Spinal cord (tissue), 9 donors: ENCODE measurements at regions not wholly inside any gene's neighbourhood (a gene's known extent, or its start where the extent isn't known, plus 50 kb on each side); places are given as distances from the start of the nearest gene placed in this dataset.

ENCODE experiments used
- DNase-seq, 6 donors: peaks; one replicate each; pipeline versions ENCODE4 v3.0.0 to v3.0.0-alpha.2; 2013 to 2015; ENCODE audit warnings: low spot score in 6 of 6, low read depth in 4 of 6
- H3K27ac ChIP-seq: one replicate; pipeline ENCODE4 v1.5.1; 2013; ENCODE audit warnings: low read depth, low read length, control low read depth
- H3K27me3 ChIP-seq: one replicate; pipeline ENCODE4 v1.6.1; 2013; ENCODE audit warnings: low read length; ENCODE audit not compliant: control insufficient read depth, insufficient read depth
- H3K36me3 ChIP-seq: one replicate; pipeline ENCODE4 v1.6.1; 2013; ENCODE audit warnings: low read length; ENCODE audit not compliant: control insufficient read depth, insufficient read depth
- H3K4me1 ChIP-seq: one replicate; pipeline ENCODE4 v1.6.1; 2013; ENCODE audit warnings: low read length; ENCODE audit not compliant: control insufficient read depth, insufficient read depth
- H3K4me3 ChIP-seq: one replicate; pipeline ENCODE4 v1.5.1; 2013; ENCODE audit warnings: low read depth, low read length, control low read depth
- H3K9me3 ChIP-seq: one replicate; pipeline ENCODE4 v1.6.1; 2013; ENCODE audit warnings: low read length; ENCODE audit not compliant: control insufficient read depth, insufficient read depth
- WGBS: methylation state at CpG from one replicate; pipeline ENCODE4 v1.1.5; 2013; ENCODE audit warnings: missing lambda C conversion rate; ENCODE audit not compliant: insufficient coverage; 5-methylcytosine and 5-hydroxymethylcytosine counted together
- donor health status: healthy.

DNA sequence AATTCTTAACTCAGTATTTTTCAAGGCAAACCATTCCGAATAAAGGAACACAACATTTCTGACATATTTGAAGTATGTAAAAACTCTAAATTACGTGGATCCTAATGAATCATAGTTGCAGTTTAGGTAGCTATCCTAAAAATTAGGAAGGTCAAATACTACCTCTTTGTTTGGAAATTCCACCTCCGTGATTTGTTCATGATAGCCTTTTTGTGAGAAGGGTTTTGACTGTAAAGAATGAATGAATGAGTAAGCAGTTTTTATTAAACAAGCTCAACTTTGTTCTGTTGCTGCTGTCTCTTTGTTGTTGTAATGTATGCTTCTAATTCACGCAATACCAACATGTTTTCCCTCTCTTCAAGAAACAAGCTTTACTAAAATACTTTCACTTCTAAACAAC, 840.4 kb downstream of the USP25 start:
- H3K36me3 ChIP-seq = no peaks in the 10 kb centered on the region
- no peak overlapping the region for H3K4me3 ChIP-seq
- peak overlapping the region; percentile 40 for H3K27ac ChIP-seq
- WGBS = 40% methylated on average over 1 of the region's 4 CpGs
- DNase-seq = no peak
- H3K9me3 ChIP-seq = no peaks in the 10 kb centered on the region
- no peaks in the 10 kb centered on the region for H3K27me3 ChIP-seq
- no peaks in the 10 kb centered on the region for H3K4me1 ChIP-seq

DNA sequence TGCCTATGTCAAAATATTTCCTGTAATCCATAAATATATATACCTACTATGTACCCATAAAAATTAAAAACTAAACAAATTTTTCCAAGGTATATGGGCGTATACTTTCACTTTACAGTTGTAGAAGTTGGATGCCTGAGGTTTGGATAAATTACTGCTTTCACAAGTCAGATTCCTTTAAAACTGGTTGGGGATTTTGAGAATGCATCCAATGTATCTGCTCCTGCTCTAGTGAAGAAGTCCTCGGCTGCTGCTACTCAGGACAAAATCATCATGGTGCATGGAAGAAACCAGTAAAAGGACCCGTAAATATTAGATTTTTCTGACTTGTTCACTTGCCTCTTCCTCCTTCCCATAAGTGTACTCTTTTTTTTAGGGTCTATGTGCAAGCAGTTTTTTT, 841.1 kb downstream of the USP25 start:
- Histone ChIP-seq H3K9me3 (no peaks in the 10 kb centered on the region), H3K36me3 (no peaks in the 10 kb centered on the region), H3K4me1 (no peaks in the 10 kb centered on the region), H3K4me3 (no peak overlapping the region), H3K27ac (no peak overlapping the region), H3K27me3 (no peaks in the 10 kb centered on the region)
- WGBS = no CpG with 5 or more reads among the region's 3 CpGs
- DNase-seq = no peak

DNA sequence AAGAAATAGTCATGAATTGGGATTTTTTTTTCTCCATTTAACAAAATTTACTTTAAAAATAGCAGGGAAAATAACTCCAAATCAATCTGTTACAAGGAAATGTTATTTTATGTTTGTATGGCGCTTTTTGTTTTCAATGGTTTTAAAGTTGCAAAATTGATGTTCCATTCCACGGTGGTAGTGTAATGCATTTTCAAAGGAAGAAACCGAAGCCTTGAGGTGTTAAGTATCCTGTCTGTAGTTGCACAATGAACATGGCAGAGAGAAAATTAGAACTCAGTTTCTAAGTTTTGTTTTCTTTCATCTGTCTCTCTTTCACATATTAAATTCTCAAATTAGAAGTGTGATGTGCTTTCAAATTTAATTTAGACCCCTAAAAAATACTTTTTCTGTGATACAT, 841.8 kb downstream of the USP25 start:
- Histone ChIP-seq H3K4me1 (no peaks in the 10 kb centered on the region), H3K36me3 (no peaks in the 10 kb centered on the region), H3K4me3 (no peak overlapping the region), H3K9me3 (no peaks in the 10 kb centered on the region), H3K27ac (no peak overlapping the region), H3K27me3 (no peaks in the 10 kb centered on the region)
- DNase-seq = no peak
- WGBS = no CpG with 5 or more reads among the region's 3 CpGs

DNA sequence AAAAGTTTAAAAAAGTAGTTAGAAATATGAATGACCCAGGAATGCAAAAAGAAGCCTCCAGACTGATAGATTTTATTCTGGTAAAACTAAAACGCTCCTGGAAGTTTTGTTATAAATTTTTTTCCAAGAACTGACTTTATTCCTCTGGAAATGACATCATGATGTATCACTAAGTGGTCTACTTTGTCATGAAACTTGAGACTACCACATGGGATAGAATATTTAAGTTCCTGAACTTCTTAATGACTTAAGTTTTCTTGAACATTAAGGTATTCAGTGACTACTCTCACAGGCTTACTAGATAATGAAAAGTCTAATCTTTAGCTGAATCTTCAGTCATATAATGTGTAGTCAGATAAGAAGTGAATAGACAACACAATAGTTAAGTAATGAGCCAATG, 842.2 kb downstream of the USP25 start:
- no peaks in the 10 kb centered on the region for H3K9me3 ChIP-seq
- H3K4me1 ChIP-seq = no peaks in the 10 kb centered on the region
- DNase-seq = no peak
- no peak overlapping the region for H3K4me3 ChIP-seq
- no CpG with 5 or more reads among the region's 1 CpG for whole genome bisulfite sequencing
- H3K27ac ChIP-seq = no peak overlapping the region
- H3K27me3 ChIP-seq = no peaks in the 10 kb centered on the region
- H3K36me3 ChIP-seq = no peaks in the 10 kb centered on the region

DNA sequence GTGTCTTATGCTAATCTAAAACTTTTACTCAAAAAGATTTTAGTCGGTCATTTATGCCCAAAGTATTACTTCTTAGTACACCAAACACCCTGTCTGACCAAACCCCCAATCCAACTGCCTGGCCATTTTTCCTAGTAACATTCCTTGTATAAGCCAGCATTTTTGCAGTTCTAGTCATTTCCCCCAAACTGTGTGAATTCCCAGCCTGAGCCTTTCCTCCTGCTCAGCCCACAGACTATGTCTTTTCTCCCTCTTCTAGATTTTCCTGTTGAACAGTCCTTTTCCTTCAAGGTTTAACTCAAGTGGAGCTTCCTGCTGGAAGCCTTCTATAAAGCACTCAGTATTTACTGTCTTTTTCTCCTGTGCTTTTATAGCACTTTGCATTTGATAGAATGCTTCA, 843.8 kb downstream of the USP25 start:
- Histone ChIP-seq H3K27ac (no peak overlapping the region), H3K4me3 (no peak overlapping the region), H3K36me3 (no peaks in the 10 kb centered on the region), H3K27me3 (no peaks in the 10 kb centered on the region), H3K9me3 (no peaks in the 10 kb centered on the region), H3K4me1 (no peaks in the 10 kb centered on the region)
- 86% methylated on average over 1 of the region's 1 CpG for WGBS
- no peak for DNase-seq

DNA sequence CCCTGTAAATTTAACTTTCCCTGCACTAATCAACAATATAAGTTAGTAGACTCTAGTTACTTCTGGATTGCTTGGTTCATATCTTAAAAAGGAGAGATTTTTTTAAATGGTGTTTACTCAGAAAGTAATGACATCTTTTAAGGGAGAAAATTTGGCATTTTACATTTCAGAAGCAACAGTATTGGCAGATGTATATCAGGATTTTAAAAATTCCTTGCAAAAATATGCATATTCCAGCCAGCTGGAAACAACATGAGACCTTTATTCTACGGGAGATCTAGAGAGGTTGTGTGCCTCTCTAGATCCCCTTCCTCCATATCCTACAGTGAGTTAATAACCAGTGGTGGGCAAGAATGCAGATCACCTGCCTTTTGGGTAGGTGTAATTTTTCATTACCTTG, 848.2 kb downstream of the USP25 start:
- Histone ChIP-seq H3K36me3 (no peaks in the 10 kb centered on the region), H3K9me3 (no peaks in the 10 kb centered on the region), H3K4me3 (no peak overlapping the region), H3K27me3 (no peaks in the 10 kb centered on the region), H3K4me1 (no peaks in the 10 kb centered on the region), H3K27ac (peak overlapping the region; percentile 13)
- WGBS = no CpG with 5 or more reads among the region's 1 CpG
- DNase-seq = no peak

DNA sequence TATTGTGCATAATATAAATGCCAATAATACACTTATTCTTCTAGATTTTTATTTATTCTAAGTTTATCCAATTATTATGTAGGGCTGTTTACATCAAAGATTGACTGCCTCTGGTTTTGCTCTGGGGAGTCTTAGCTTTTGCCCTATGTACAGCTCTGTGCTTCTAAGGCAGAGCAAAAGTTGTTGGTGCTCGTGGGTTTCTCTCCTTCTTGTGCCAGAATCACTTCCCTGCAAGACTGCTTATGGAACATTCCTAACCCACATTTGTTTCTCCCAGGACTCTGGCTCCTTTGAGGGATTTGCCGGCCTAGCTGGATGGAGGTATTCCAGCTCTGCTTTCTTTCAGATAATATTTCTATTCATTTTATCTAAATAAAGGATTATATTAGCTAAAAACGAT, 849.1 kb downstream of the USP25 start:
- no CpG with 5 or more reads among the region's 3 CpGs for WGBS
- H3K27ac ChIP-seq = peak overlapping the region; percentile 70
- peak in 2 of 6 donors; percentile 58 to 59 for DNase-seq
- H3K36me3 ChIP-seq = no peaks in the 10 kb centered on the region
- no peak overlapping the region for H3K4me3 ChIP-seq
- H3K4me1 ChIP-seq = no peaks in the 10 kb centered on the region
- no peaks in the 10 kb centered on the region for H3K9me3 ChIP-seq
- H3K27me3 ChIP-seq = no peaks in the 10 kb centered on the region

DNA sequence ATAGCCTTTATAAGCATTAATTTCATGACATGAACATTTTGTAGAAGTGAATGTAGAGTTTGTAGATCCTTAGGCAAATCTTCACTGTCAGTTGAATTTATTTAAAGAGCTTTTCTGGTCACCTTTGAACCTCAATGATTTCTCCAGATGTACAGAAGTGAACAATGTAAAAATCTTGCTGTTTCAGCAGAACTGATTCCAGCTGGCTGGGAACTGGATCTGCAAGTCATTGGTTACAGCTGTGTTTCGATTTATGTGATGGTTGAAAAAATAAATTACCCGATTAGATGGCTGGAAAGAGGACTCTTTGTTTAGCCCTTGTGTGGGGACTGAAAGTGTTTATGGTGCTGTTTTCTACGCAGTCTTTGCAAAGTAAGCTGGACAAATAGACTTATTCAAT, 849.8 kb downstream of the USP25 start:
- Histone ChIP-seq H3K4me1 (no peaks in the 10 kb centered on the region), H3K9me3 (no peaks in the 10 kb centered on the region), H3K36me3 (no peaks in the 10 kb centered on the region), H3K27me3 (no peaks in the 10 kb centered on the region), H3K27ac (peak overlapping the region; percentile 70), H3K4me3 (no peak overlapping the region)
- 22% methylated on average over 1 of the region's 3 CpGs for WGBS
- DNase-seq = peak in 5 of 6 donors; percentile 62 to 91 (median 67)

DNA sequence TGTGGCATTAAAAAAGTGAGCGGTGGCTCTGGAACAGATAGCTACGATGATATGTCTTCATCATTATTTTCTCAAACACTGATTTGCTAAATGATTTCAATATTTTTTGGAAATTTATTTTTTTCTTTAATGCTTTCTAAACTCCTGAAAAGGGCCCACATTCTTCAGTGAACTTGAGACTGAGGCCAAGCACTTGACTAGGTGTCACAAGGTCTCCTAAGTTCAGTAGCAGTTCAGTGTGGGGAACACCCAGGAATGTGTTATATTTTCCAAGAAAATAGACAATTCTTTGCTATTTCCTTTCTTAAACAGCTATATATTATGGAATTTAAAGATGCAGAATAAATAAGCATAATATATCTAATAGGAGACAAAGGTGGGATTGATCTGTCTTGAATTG, 850.9 kb downstream of the USP25 start:
- Histone ChIP-seq H3K27me3 (no peaks in the 10 kb centered on the region), H3K4me1 (no peaks in the 10 kb centered on the region), H3K36me3 (no peaks in the 10 kb centered on the region), H3K9me3 (no peaks in the 10 kb centered on the region), H3K27ac (peak overlapping the region; percentile 70), H3K4me3 (no peak overlapping the region)
- WGBS = no CpG with 5 or more reads among the region's 2 CpGs
- no peak for DNase-seq

DNA sequence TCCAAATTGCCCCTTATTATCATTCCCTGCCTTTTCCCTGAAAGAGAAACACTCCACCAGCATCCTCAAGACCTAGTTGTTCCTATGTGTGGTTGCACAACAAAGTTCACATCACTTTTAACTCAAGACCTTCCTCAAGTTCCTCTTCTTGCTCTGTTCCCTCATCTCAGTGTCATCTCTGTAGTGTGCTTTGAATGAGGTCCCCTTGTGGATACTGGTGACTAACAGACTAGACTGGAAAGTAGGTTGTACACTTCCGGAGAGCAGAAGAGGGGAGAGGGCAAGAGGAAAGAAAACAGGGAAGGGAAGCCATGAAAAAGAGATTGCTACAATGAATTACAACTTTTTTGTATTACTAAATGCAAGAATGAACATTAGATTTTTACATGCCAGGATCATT, 853.8 kb downstream of the USP25 start:
- no peak overlapping the region for H3K27ac ChIP-seq
- H3K4me1 ChIP-seq = peaks cover 10% of the 10 kb centered on the region
- no peak overlapping the region for H3K4me3 ChIP-seq
- H3K9me3 ChIP-seq = no peaks in the 10 kb centered on the region
- no peak for DNase-seq
- no peaks in the 10 kb centered on the region for H3K36me3 ChIP-seq
- no CpG with 5 or more reads among the region's 1 CpG for WGBS
- H3K27me3 ChIP-seq = no peaks in the 10 kb centered on the region
